SK-MEL-5 (cell line): ENCODE measurements at regions not wholly inside any gene's neighbourhood (a gene's known extent, or its start where the extent isn't known, plus 50 kb on each side); places are given as distances from the start of the nearest gene placed in this dataset.
"Not testable (repeated sequence)": the region's sequence is repeated elsewhere in the genome, so short reads cannot be mapped to it uniquely, and the experiment has no call there.

Source experiments
- DNase-seq: peaks from one replicate; pipeline ENCODE4 v3.0.0-alpha.2; 2016; ENCODE audit warnings: low read depth, low spot score
- in situ Hi-C: cut with HindIII; loops from 2 replicates; pipeline ENCODE4 v1.10.0; 2016; ENCODE audit warnings: low sequenced_read_pairs, high pct_unique_total_duplicates, low pct_unique_long_range_greater_than_20kb

- no peak for DNase-seq
- in situ Hi-C loops, result no loop called here
Measured at GRCh38 chrX:2640436-2641150, 50.5 kb upstream of the CD99 start.

- in situ Hi-C loops, result no loop called here
- DNase-seq, result no peak
Measured at GRCh38 chrX:2638279-2638678, 52.8 kb upstream of the CD99 start.

- in situ Hi-C loops, result no loop called here
- DNase-seq, result no peak
Measured at GRCh38 chrX:2635342-2635741, 55.8 kb upstream of the CD99 start.

- DNase-seq, result no peak
Measured at GRCh38 chrX:2632533-2633504, 58.3 kb upstream of the CD99 start.

GRCh38 chrX:2631743-2632532, 59.2 kb upstream of the CD99 start:
- no peak for DNase-seq
- in situ Hi-C loops, result no loop called here

More at GRCh38 chrX:2632533-2633504, 58.3 kb upstream of the CD99 start:
- in situ Hi-C loops, result no loop called here

GRCh38 chrX:2630935-2631742, 60.0 kb upstream of the CD99 start:
- in situ Hi-C loops, DNase-seq: not testable (repeated sequence)

GRCh38 chrX:2630008-2630934, 60.8 kb upstream of the CD99 start:
- DNase-seq, in situ Hi-C loops: not testable (repeated sequence)

- DNase-seq, result no peak
- in situ Hi-C loops, result no loop called here
Measured at GRCh38 chrX:2629316-2630007, 61.6 kb upstream of the CD99 start.

- no peak for DNase-seq
- in situ Hi-C loops, result no loop called here
Measured at GRCh38 chrX:2628751-2629315, 62.3 kb upstream of the CD99 start.

GRCh38 chrX:2627272-2627867, 63.7 kb upstream of the CD99 start:
- in situ Hi-C loops, result no loop called here
- peak; percentile 61 for DNase-seq

GRCh38 chrX:2626750-2627149, 64.3 kb upstream of the CD99 start:
- in situ Hi-C loops, result no loop called here
- DNase-seq, result no peak

GRCh38 chrX:2620576-2620975, 70.5 kb upstream of the CD99 start:
- in situ Hi-C loops, result no loop called here
- DNase-seq, result no peak

GRCh38 chrX:2618516-2618915, 72.6 kb upstream of the CD99 start:
- in situ Hi-C loops, result no loop called here
- no peak for DNase-seq

GRCh38 chrX:2614911-2615310, 76.2 kb upstream of the CD99 start:
- DNase-seq, result peak; percentile 53
- in situ Hi-C loops, result no loop called here
